Amygdala (tissue), 56 donors: ENCODE measurements at regions not wholly inside any gene's neighbourhood (a gene's known extent, or its start where the extent isn't known, plus 50 kb on each side); places are given as distances from the start of the nearest gene placed in this dataset.
A peak's percentile ranks its signal among the peaks of the same experiment; 100 is the strongest.

Experiments used
- DNase-seq, 56 donors: peaks; one replicate each; lab custom pipeline; 2025; lab: John Stamatoyannopoulos, UW

DNA sequence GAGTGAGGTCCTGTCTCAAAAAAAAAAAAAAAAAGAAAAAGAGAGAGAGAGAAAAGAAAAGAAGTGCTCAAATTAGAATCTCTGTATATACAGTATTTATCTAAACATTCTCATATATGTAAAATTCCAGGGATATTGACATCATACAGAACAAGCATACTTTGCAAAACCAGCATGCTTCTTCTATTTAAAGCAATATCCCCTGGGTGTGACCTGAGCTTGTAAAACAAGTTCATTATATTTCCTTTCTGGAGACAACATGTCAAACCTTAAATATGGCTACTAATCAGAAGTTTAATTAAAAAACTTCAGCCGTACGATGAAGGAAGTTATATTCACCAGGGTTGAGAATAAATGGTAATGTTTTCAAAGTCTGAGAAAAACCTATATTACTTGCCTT is 175.8 kb upstream of the HMGA2 start:
- DNase-seq: no peak

- DNase-seq: no peak
Observed at GRCh38 chr12:65649126-65649525, 175.2 kb upstream of the HMGA2 start.

DNA sequence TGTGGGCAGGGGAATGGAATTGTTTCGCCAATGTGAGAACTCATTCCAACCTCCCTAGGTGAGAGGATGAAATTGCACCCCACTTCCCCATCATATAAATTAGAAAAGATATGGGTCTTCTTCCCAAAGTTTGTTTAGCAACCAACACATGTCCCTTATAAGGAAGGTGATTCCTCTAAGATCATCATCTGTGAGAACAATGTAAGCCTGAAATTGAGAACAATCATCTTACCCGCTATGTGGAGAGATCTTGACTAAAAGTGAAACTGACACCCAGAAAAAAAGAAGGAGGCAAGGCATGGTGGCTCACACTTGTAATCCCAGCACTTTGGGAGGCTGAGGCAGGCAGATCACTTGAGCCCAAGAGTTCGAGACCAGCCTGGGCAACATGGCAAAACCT is 173.2 kb upstream of the HMGA2 start:
- DNase-seq: no peak

GRCh38 chr12:65653321-65653720 is 171.0 kb upstream of the HMGA2 start:
- DNase-seq: no peak

GRCh38 chr12:65653946-65654629 is 170.2 kb upstream of the HMGA2 start:
- DNase-seq: no peak

DNA sequence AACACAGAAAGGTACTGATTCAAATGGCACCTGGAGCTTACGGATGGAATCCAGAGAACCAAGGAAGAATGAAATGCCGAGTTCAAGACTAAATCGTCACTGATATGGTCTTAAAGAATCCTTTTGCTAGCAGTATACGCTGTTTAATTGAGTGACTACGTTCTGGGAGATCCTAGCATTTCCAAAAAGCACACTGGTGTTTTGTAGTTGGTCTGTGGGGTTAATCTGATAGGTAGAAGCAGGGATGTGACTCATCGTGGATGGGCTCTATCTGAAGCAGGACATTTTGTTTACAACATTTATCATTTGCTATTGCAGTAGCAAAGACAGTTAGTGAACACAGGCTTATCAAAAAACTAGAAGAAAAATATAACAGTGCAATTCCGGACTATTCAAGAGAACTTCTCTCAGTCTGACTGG is 169.2 kb upstream of the HMGA2 start:
- DNase-seq: no peak

DNA sequence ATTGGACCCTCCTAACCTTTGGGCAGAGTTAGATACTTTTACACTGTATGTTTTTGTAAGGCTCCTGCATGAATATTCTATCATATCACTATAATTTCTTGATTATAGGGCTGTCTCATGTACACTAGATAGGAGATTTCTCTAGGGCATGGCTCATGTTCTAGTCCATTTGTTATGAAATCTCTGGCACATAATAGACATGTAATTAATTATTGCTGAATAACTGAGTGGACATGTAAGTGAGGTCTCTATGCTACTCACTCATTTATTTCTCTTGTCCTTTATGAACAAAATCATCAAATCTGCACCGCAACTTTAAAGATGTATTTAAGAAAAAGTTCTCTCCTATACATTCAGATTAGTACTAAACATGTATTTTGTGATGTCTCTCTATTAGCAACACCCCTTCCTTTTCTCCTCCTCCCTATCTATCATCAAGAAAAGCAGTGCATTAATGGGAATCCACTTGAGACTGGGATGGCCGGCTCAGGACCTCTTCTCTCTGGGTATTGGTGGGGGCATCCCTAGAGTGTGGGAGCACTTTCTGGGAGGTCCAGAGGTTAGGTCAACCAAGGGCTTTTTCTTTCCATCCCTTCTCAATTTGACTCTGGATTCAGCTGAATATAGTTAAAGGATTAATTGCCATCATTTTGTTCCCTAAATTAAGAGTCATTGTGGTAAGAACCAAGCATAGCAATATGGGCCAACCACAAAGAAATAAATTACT is 168.0 kb upstream of the HMGA2 start:
- DNase-seq: no peak

DNA sequence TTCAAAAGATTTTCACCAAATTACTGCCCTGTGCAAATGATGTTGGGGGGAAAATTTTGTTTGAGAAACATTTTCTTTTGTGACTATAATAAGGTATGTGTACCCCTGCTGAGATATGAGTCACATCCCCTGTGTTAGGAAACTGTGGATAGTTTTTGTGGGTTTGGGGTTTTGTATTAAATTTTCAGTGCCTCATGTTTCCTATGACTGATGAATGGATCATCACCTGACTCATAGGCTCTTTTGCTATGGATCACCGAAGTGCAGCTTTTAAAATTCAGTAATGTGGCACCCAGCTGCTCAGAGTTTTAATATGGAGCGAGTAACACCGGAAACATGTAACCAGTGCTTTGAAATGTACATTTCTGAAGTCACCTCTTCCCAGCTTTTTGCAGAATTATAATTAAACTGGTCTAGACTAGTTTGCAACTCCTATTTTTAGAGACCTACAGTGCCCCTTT is 167.4 kb upstream of the HMGA2 start:
- no peak for DNase-seq

DNA sequence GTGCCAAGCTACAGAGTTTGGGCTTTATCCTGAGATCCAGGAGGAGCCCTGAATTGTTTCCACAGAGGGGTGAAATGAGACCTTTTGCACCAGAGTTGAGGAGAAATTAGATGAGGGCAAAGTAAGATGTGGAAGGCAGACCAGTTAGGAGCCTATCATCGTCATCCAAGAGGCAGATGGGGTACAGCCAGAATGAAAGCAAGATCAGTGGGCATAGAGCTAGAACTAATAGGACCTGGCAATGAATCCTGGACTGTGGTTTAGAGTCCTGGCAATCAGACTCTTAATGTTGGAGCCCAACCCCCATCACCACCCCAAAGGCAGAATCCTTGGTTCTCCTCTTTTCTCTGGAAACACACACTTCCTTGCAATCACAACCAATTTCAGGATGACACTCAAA is 166.6 kb upstream of the HMGA2 start:
- no peak for DNase-seq

- no peak for DNase-seq
Observed at GRCh38 chr12:65658360-65658759, 165.9 kb upstream of the HMGA2 start.

- DNase-seq: no peak
Observed at GRCh38 chr12:65659681-65660080, 164.6 kb upstream of the HMGA2 start.

DNA sequence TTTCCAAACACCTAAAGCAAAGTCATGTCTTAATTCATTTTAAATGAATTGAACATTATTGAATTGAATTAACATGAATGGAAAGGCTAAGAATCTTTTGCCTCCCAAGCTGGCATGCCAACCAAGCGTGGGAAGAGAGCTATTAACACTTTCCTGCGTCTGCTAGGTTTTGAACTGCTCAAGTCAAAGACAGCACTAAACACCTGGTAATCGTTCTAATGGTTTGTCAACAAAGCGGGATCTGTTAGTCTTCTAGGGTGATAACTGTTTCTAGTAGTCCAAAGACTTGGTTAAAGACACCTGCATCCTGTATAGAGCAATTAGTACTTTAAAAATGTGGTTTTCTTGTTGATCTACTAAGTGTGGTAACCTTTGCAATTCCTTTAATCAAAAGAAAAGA is 164.2 kb upstream of the HMGA2 start:
- DNase-seq: no peak

- no peak for DNase-seq
Observed at GRCh38 chr12:65660836-65661235, 163.4 kb upstream of the HMGA2 start.

DNA sequence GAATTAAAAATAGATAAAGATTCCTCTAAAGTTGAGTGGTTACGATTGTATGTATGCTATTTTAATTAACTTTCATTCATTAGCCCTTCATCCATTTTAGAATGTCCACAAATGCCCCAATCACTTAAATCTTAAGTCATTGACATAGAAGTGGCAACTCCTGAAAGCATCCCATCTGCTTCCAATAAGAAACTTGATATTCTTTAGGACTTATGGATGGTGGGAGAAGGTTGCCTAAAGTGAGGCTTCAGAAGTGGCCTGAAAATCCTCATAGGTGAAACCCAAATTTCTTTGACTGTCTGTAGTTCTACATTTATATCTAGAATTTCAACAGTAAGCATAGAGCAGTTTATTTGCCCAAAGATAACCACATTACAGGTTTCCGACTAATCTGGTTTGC is 161.7 kb upstream of the HMGA2 start:
- no peak for DNase-seq

DNA sequence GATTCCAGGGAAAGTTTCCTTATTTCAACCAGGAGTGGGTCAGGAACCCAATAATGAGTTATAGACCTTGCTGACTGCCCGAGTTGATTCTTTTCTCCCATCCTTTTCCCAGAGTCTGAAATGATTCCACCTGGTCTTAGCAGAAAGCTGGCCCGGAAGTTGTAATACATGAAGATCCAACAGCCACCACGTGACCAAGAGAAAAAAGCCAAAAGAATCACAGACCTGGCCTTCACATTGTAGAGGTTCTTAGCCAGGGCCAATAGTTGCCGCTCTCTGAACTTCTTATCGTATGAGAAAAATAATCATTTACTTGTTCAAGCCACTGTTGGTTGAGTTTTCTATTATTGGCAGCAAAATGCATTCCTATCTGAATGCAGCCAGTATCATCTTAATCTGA is 161.2 kb upstream of the HMGA2 start:
- DNase-seq: no peak

- no peak for DNase-seq
Observed at GRCh38 chr12:65663648-65664047, 160.6 kb upstream of the HMGA2 start.

GRCh38 chr12:65664715-65665250 is 159.5 kb upstream of the HMGA2 start:
- DNase-seq: no peak

GRCh38 chr12:65665817-65666216 is 158.5 kb upstream of the HMGA2 start:
- no peak for DNase-seq

DNA sequence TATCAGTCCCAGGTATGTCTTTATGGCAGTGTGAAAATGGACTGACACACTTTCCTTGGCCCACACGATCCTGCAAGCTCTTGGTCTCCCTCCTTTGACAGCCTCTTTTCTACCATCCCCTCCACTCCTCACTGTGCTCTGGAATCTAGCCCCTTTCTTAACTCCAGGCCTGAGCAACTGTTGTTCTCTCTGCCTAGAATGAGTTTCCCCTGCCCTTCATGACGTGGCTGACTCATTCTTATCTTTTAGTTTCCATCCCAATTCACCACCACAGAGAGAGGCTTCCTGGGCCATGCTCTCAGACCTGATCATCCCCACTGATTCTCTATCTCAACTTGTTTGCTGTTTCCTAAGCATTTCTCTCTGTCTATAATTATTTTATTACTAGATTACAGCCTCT is 157.4 kb upstream of the HMGA2 start:
- DNase-seq: no peak

DNA sequence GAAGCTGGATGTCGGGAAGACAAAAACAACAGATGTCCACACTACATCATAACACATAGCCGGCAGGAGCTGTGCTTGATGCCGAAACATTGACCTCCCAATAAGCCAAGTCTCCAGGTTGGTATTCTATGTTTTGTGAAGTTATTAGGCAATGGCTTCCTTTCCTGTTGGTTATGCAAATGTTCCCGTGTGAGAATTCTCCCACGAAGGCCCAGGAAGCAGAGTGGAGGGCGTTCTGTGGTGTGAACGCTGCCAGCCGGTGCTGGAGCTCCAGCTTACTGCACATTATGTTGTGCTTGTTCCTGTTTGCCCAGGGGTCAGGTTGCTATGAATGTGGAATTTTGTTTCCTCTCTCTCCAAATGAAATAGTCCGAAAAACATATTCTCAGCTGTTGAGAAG is 156.4 kb upstream of the HMGA2 start:
- DNase-seq: peak in 2 of 56 donors; percentile 6 to 7

DNA sequence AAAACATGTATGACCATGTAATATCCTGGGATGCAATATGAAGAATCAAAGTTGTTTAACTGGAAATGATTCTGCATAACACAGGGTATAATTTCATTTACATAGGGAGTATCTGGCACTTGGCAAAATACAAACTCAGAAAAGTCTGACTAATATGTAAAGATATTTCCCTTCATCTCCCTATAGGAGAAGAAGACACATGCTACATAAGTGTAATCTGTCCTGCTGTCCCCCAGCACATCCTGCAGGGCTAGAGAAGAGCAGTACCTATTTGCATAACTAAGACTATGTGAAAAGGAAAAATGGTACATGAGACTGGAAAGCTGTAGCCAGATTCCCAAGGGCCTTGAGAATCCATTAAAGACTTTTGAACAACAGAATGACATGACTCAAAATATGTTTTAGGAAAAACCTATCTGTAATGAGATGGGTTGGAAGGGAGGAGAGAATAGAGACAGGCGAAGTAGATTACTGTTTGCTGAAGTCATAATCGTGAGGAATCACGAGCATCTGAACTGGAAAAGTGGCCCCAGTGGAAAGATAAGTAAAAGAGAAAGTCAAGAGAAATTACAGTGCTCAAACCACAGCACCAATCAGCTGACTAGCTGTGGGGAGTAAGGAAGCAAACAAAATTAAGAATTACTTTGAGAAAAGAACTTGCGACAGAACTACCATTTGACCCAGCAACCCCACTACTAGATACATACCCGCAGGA is 155.1 kb upstream of the HMGA2 start:
- no peak for DNase-seq
